Fibroblast of villous mesenchyme (primary cell): ENCODE measurements at regions not wholly inside any gene's neighbourhood (a gene's known extent, or its start where the extent isn't known, plus 50 kb on each side); places are given as distances from the start of the nearest gene placed in this dataset.

Source experiments
- DNase-seq: peaks from one replicate; pipeline ENCODE4 v3.0.0-alpha.2; 2010; ENCODE audit warnings: low read depth
- H3K4me3 ChIP-seq: 2 replicates; pipeline ENCODE4 v1.5.1; 2011; ENCODE audit warnings: low read depth, mild to moderate bottlenecking, low read length
- TF ChIP-seq, protein P1 (sequence below): IDR thresholded peaks from 2 replicates; pipeline ENCODE4 v1.5.1; 2012; ENCODE audit warnings: low read depth, mild to moderate bottlenecking, low read length; ENCODE audit not compliant: insufficient read depth

DNA sequence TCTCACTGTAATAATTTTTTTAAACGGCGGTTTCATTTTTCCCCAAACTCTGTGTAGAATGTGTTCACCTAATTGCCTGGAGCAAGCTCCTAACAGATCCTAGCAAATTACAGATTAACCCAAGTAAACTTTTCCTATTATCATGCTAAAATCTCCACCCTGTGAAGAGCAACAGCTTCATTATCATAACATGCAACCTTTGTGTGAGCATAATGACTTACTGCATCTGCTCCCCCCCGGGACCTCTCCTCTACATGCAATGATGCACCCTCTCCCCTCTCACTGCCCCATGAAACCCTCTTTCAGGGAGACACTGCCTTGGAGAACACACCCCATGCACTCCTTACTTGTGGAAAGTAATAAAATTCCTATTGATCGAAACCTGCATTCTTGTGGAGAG lies 717.0 kb upstream of the TMPRSS15 start:
- TF ChIP-seq, protein P1, sequence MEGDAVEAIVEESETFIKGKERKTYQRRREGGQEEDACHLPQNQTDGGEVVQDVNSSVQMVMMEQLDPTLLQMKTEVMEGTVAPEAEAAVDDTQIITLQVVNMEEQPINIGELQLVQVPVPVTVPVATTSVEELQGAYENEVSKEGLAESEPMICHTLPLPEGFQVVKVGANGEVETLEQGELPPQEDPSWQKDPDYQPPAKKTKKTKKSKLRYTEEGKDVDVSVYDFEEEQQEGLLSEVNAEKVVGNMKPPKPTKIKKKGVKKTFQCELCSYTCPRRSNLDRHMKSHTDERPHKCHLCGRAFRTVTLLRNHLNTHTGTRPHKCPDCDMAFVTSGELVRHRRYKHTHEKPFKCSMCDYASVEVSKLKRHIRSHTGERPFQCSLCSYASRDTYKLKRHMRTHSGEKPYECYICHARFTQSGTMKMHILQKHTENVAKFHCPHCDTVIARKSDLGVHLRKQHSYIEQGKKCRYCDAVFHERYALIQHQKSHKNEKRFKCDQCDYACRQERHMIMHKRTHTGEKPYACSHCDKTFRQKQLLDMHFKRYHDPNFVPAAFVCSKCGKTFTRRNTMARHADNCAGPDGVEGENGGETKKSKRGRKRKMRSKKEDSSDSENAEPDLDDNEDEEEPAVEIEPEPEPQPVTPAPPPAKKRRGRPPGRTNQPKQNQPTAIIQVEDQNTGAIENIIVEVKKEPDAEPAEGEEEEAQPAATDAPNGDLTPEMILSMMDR, result no peak
- no peak overlapping the region for H3K4me3 ChIP-seq
- no peak for DNase-seq

GRCh38 chr21:19122356-19122755 lies 718.8 kb upstream of the TMPRSS15 start:
- DNase-seq, result no peak
- no peak overlapping the region for H3K4me3 ChIP-seq
- TF ChIP-seq, protein P1, result no peak

- TF ChIP-seq, protein P1, result no peak
- H3K4me3 ChIP-seq, result no peak overlapping the region
- DNase-seq, result no peak
Measured at GRCh38 chr21:19123053-19123452, 719.5 kb upstream of the TMPRSS15 start.

DNA sequence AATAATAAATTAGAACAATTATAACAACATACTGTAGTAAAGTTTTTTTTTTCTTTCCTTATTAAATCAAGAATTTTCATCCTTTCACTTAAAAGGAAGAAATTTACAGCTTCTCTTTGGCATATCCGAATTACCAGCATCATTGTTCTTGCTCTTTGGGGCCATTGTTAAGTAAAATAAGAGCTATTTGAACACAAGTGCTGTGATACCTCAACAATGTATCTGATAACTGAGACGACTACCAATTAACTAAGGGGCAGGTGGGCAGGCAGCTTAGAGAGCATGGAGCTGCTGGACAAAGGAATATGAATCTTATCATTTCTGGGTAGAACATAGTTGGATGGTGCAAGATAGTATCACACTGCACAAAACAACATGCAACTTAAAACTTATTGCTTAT lies 719.9 kb upstream of the TMPRSS15 start:
- no peak overlapping the region for H3K4me3 ChIP-seq
- TF ChIP-seq, protein P1, result no peak
- no peak for DNase-seq

DNA sequence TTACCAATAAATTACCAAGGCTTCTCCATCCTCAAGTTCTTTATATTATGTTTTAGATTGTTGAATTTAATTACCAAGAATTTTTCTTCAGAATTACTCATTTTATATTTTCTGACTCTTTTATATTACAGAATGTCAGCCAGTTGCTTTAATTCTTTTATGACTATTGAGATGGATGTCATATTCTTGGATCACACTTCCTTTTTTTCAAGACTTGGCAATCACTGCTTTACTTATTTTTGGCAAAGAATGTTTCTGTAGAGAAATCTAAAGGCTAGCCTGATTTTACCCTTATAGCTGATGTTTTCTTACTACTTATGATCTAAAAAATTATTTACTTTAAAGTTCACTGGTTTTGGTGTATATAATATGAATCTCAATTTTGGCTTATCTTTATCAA lies 721.1 kb upstream of the TMPRSS15 start:
- DNase-seq, result no peak
- H3K4me3 ChIP-seq, result no peak overlapping the region
- TF ChIP-seq, protein P1, result no peak

GRCh38 chr21:19130379-19131028 lies 726.9 kb upstream of the TMPRSS15 start:
- TF ChIP-seq, protein P1, result no peak
- DNase-seq, result no peak

GRCh38 chr21:19141511-19141910 lies 737.9 kb upstream of the TMPRSS15 start:
- H3K4me3 ChIP-seq, result no peak overlapping the region
- TF ChIP-seq, protein P1, result no peak
- DNase-seq, result no peak

More at GRCh38 chr21:19130379-19131028, 726.9 kb upstream of the TMPRSS15 start:
- H3K4me3 ChIP-seq, result no peak overlapping the region
